ENCODE measurements at regions not wholly inside any gene's neighbourhood (a gene's known extent, or its start where the extent isn't known, plus 50 kb on each side); places are given as distances from the start of the nearest gene placed in this dataset.

DNA sequence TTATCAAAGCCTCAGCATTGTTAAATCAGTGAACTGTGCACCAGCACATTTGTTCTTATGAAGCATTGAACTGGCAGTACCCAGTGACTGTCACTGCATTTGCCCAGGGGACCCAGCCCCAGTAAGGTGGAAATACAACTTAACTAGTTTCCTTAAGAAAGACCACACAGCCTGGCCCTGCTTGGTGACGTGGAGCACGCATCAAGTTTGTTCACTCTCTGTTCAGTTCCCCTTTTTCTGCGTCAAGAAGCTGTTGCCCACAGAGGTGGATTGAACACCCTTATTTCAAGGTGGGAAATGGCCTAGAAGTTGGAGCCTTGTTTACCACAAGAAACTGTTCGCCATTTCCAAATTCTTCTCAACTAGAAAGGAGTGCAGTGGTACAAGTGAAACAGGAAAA lies 69.9 kb upstream of the AGBL1 start:
- no peak for DNase-seq (ENCODE audit: extremely low spot score, unreplicated experiment)
- Mint-ChIP-seq H3K27me3 (ENCODE audit: unreplicated experiment) (no peaks in the 10 kb centered on the region), H3K36me3 (ENCODE audit: unreplicated experiment) (no peaks in the 10 kb centered on the region), H3K27ac (ENCODE audit: unreplicated experiment) (no peak overlapping the region), H3K4me1 (ENCODE audit: unreplicated experiment) (no peaks in the 10 kb centered on the region), H3K9me3 (ENCODE audit: unreplicated experiment) (peaks cover 7% of the 10 kb centered on the region), H3K4me3 (ENCODE audit: unreplicated experiment) (no peak overlapping the region)
- TF ChIP-seq, protein P1, sequence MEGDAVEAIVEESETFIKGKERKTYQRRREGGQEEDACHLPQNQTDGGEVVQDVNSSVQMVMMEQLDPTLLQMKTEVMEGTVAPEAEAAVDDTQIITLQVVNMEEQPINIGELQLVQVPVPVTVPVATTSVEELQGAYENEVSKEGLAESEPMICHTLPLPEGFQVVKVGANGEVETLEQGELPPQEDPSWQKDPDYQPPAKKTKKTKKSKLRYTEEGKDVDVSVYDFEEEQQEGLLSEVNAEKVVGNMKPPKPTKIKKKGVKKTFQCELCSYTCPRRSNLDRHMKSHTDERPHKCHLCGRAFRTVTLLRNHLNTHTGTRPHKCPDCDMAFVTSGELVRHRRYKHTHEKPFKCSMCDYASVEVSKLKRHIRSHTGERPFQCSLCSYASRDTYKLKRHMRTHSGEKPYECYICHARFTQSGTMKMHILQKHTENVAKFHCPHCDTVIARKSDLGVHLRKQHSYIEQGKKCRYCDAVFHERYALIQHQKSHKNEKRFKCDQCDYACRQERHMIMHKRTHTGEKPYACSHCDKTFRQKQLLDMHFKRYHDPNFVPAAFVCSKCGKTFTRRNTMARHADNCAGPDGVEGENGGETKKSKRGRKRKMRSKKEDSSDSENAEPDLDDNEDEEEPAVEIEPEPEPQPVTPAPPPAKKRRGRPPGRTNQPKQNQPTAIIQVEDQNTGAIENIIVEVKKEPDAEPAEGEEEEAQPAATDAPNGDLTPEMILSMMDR (IDR thresholded peaks at IDR 0.05), result no peak

DNA sequence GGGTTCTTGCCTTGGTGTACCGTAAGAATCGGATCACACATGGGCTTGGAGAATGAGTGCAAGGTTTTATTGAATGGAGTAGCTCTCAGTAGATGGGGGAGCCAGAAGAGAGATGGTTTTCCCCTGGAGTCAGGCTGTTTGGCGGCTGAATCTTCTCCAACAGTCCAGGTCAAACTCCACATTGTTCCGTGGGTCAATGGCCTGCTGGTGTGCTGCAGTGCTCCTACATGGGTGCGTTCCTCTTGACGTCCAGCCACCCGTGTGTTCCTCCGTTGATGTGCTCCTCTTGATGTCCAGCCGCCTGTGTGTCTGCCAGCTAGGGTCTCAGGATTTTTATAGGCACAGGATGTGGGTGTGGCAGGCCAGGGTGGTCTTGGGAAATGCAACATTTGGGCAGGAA lies 69.3 kb upstream of the AGBL1 start:
- TF ChIP-seq, protein P1 (IDR thresholded peaks at IDR 0.05), result no peak
- DNase-seq (ENCODE audit: extremely low spot score, unreplicated experiment), result no peak
- Mint-ChIP-seq H3K27ac (ENCODE audit: unreplicated experiment) (no peak overlapping the region), H3K4me1 (ENCODE audit: unreplicated experiment) (no peaks in the 10 kb centered on the region), H3K27me3 (ENCODE audit: unreplicated experiment) (no peaks in the 10 kb centered on the region), H3K4me3 (ENCODE audit: unreplicated experiment) (no peak overlapping the region), H3K9me3 (ENCODE audit: unreplicated experiment) (peaks cover 7% of the 10 kb centered on the region), H3K36me3 (ENCODE audit: unreplicated experiment) (no peaks in the 10 kb centered on the region)

DNA sequence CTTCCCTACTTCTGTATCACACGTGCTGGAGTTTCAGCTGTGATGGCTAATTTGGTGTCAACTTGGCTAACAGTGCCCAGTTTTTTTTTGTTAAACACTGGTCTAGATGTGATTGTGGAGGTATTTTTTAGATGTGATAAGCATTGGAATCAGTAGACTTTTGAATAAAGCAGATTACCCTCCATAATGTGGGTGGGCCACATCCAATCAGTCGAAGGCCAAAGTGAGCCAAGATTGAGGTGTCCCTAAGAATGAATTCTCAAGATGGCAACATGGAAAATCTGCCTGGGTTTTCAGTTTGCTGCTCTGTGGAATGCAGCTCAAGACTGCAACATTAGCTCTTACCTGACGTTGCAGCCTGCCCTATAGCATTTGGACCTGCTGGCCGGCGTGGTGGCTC lies 68.8 kb upstream of the AGBL1 start:
- TF ChIP-seq, protein P1 (IDR thresholded peaks at IDR 0.05), result no peak
- peaks cover 7% of the 10 kb centered on the region for H3K9me3 Mint-ChIP-seq (ENCODE audit: unreplicated experiment)
- no peaks in the 10 kb centered on the region for H3K4me1 Mint-ChIP-seq (ENCODE audit: unreplicated experiment)
- H3K4me3 Mint-ChIP-seq (ENCODE audit: unreplicated experiment), result no peak overlapping the region
- no peak for DNase-seq (ENCODE audit: extremely low spot score, unreplicated experiment)
- H3K36me3 Mint-ChIP-seq (ENCODE audit: unreplicated experiment), result no peaks in the 10 kb centered on the region
- no peaks in the 10 kb centered on the region for H3K27me3 Mint-ChIP-seq (ENCODE audit: unreplicated experiment)
- H3K27ac Mint-ChIP-seq (ENCODE audit: unreplicated experiment), result no peak overlapping the region

DNA sequence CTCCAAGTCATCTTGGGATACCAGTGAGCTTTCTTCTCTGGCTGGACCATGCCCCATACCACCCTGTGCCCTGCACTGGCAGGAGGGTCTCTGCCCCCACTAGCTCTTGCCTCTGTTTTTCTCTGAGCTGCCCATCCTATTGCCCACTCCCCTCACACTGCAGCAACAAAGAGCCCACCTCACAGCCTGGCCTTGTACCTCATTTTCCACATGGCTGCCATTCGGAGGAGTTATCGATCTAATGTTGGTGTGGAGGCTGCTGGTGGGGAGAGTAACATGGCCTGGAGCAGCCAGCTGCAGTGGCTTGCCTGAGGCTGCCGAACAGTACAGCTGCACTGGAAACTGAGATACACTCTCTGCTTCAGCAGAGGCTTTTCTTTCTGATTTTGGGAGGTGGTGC lies 65.7 kb upstream of the AGBL1 start:
- TF ChIP-seq, protein P1 (IDR thresholded peaks at IDR 0.05), result no peak

DNA sequence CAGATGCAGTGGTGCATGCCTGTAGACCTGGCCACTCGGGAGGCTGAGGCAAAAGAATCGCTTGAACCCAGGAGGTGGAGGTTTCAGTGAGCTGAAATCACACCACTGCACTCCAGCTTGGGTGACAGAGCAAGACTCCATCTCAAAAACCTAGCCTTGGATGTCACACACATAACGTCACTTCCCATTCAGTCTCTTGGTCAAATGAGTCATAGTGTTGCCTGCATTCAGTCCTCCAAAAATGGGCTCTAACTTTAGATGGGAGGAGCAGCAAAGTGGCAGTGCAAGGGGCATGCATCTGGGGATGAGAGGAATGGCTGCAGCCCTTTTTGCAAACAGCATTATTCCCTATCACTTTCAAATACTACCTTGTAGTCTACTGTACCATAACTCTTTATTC lies 62.9 kb upstream of the AGBL1 start:
- H3K27me3 Mint-ChIP-seq (ENCODE audit: unreplicated experiment), result no peaks in the 10 kb centered on the region
- no peaks in the 10 kb centered on the region for H3K36me3 Mint-ChIP-seq (ENCODE audit: unreplicated experiment)
- no peak overlapping the region for H3K27ac Mint-ChIP-seq (ENCODE audit: unreplicated experiment)
- no peak for DNase-seq (ENCODE audit: extremely low spot score, unreplicated experiment)
- peaks cover 7% of the 10 kb centered on the region for H3K9me3 Mint-ChIP-seq (ENCODE audit: unreplicated experiment)
- no peaks in the 10 kb centered on the region for H3K4me1 Mint-ChIP-seq (ENCODE audit: unreplicated experiment)
- TF ChIP-seq, protein P1 (IDR thresholded peaks at IDR 0.05), result no peak
- no peak overlapping the region for H3K4me3 Mint-ChIP-seq (ENCODE audit: unreplicated experiment)

More for the DNA sequence above, 65.7 kb upstream of the AGBL1 start:
- H3K4me3 Mint-ChIP-seq (ENCODE audit: unreplicated experiment), result no peak overlapping the region
- peaks cover 7% of the 10 kb centered on the region for H3K9me3 Mint-ChIP-seq (ENCODE audit: unreplicated experiment)
- H3K27ac Mint-ChIP-seq (ENCODE audit: unreplicated experiment), result no peak overlapping the region
- no peaks in the 10 kb centered on the region for H3K36me3 Mint-ChIP-seq (ENCODE audit: unreplicated experiment)
- DNase-seq (ENCODE audit: extremely low spot score, unreplicated experiment), result no peak
- no peaks in the 10 kb centered on the region for H3K4me1 Mint-ChIP-seq (ENCODE audit: unreplicated experiment)
- no peaks in the 10 kb centered on the region for H3K27me3 Mint-ChIP-seq (ENCODE audit: unreplicated experiment)

Measured in osteocyte (in vitro differentiated cells).